Activated T-cell treated with anti-CD3 and anti-CD28 coated beads, Interleukin-2, amount 50 U/mL, for 24 hours (primary cell): ENCODE measurements at regions not wholly inside any gene's neighbourhood (a gene's known extent, or its start where the extent isn't known, plus 50 kb on each side); places are given as distances from the start of the nearest gene placed in this dataset.
"Not testable (repeated sequence)": the region's sequence is repeated elsewhere in the genome, so short reads cannot be mapped to it uniquely, and the experiment has no call there.

Experiments used
- DNase-seq: peaks from one replicate; pipeline ENCODE4 v3.0.0-alpha.2; 2020
- H3K27ac Mint-ChIP-seq: 2 replicates; pipeline ENCODE4 v1.8.0; 2020; ENCODE audit warnings: mild to moderate bottlenecking, mixed read lengths
- H3K27me3 Mint-ChIP-seq: 2 replicates; pipeline ENCODE4 v1.8.0; 2020; ENCODE audit warnings: mixed read lengths
- H3K36me3 Mint-ChIP-seq: 2 replicates; pipeline ENCODE4 v1.8.0; 2020; ENCODE audit warnings: low read depth, mixed read lengths
- H3K4me1 Mint-ChIP-seq: 2 replicates; pipeline ENCODE4 v1.8.0; 2020; ENCODE audit warnings: low read depth, mixed read lengths
- H3K4me3 Mint-ChIP-seq: 2 replicates; pipeline ENCODE4 v1.8.0; 2020; ENCODE audit warnings: mild to moderate bottlenecking, moderate library complexity, mixed read lengths
- H3K9me3 Mint-ChIP-seq: 2 replicates; pipeline ENCODE4 v1.8.0; 2020; ENCODE audit warnings: mixed read lengths

DNA sequence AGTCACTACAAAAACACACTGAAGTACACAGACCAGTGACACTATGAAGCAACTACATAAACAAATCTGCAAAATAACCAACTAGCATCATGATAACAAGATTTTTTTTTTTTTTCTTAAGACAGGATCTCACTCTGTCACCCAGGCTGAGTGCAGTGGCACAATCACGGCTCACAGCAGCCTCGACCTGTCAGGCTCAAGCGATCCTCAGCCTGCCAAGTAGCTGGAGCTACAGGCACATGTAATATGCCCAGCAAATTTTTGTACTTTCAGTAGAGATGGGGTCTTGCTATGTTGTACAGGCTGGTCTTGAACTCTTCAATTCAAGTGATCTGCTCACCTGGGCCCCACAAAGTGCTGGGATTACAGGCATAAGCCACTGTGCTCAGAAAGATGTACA, 140.5 kb downstream of the GOLGA6L6 start:
- not testable (repeated sequence) for H3K36me3 Mint-ChIP-seq, H3K27ac Mint-ChIP-seq

DNA sequence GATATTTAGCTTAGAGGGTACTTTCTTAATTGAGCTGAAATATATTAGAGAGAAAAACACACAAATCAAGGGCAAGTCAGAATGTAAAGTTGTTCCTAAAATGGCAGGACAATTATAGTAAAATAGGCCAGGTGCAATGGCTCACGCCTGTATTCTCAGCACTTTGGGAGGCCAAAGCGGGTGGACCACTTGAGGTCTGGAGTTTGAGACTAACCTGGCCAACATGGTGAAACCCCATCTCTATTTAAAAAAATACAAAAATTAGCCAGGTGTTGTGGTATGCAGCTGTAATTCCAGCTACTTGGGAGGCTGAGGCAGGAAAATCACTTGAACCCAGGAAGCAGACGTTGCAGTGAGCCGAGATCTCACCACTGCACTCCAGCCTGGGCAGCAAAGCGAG, 142.9 kb downstream of the GOLGA6L6 start:
- not testable (repeated sequence) for H3K36me3 Mint-ChIP-seq, H3K27me3 Mint-ChIP-seq, H3K4me1 Mint-ChIP-seq, H3K9me3 Mint-ChIP-seq, H3K4me3 Mint-ChIP-seq, H3K27ac Mint-ChIP-seq, DNase-seq

More for the DNA sequence above, 140.5 kb downstream of the GOLGA6L6 start:
- H3K27me3 Mint-ChIP-seq, H3K4me1 Mint-ChIP-seq, DNase-seq, H3K4me3 Mint-ChIP-seq, H3K9me3 Mint-ChIP-seq: not testable (repeated sequence)

DNA sequence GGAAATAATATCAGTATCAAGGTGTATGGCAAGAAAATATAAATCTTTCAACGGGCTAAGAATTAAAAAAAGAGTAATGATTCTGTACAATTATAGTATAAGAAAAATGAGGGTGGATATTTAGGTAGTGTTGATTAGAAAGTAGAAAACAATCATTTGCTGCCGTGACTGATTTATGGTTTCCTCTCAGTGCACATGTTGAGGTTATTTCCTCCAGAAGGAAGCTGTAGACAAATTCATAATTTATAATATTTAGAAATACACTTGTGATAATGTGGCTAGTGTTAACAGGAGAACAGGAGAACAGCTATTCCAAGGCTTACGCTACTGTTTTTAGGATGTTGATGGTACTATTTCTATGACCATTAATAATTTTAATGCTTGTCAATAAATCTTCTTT, 153.4 kb downstream of the GOLGA6L6 start:
- H3K4me1 Mint-ChIP-seq, H3K27ac Mint-ChIP-seq, H3K27me3 Mint-ChIP-seq, DNase-seq, H3K4me3 Mint-ChIP-seq, H3K36me3 Mint-ChIP-seq, H3K9me3 Mint-ChIP-seq: not testable (repeated sequence)

DNA sequence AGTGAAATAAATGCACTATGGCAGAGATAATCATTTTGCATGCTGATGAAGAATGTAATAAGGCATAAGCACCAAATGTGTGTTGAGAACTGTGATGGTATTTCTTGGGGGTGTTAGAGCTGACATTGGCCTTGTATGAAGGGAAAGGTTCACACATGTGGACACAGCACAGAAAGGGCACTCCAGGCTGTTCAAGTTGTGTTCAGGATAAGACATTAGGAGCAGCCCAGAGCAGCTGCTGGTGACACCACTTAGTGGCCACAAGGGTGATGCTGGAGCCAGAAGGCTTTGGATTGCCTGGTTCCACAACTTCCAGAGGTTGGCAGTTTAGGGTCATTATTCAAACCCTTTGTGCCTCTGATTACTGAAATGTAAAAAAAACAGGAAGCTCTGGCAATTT, 155.4 kb downstream of the GOLGA6L6 start:
- no peak overlapping the region for H3K4me3 Mint-ChIP-seq
- no peaks in the 10 kb centered on the region for H3K36me3 Mint-ChIP-seq
- no peak overlapping the region for H3K27ac Mint-ChIP-seq
- no peak for DNase-seq
- no peaks in the 10 kb centered on the region for H3K9me3 Mint-ChIP-seq
- no peaks in the 10 kb centered on the region for H3K27me3 Mint-ChIP-seq
- no peaks in the 10 kb centered on the region for H3K4me1 Mint-ChIP-seq

DNA sequence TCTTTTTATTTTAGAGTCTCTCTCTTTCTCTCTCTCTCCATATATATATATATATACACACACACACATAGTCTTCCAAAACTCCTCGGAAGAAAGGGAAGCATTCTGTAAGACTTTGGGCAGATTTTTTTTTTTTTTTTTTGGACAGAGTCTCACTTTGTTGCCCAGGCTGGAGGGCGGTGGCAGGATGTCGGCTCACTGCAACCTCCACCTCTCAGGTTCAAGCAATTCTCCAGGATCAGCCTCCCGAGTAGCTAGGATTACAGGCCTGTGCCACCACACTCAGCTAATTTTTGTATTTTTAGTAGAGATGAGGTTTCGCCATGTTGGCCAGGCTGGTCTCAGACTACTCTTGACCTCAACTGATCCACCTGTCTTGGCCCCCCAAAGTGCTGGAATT, 161.4 kb downstream of the GOLGA6L6 start:
- not testable (repeated sequence) for H3K27me3 Mint-ChIP-seq, H3K9me3 Mint-ChIP-seq, H3K4me3 Mint-ChIP-seq, H3K36me3 Mint-ChIP-seq, DNase-seq, H3K4me1 Mint-ChIP-seq, H3K27ac Mint-ChIP-seq

DNA sequence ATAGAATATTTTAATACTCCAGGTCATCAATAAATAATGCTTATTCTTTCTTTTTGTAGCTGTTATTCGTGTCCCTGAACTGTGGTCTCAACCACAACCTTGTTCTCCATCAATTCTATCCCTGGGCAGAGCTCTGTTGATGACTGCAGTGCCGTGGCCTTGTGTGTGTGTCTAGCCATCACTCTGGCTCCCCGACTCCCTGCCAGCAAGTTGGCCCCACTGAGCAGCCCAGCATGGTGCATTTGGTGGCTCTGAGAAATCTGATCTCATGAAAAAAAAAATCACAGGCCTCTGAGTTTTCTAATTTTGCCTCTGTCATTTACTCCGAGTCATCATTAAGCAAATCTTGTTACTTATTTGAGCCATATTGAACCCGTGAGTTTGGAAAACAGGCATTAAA, 164.7 kb downstream of the GOLGA6L6 start:
- Mint-ChIP-seq H3K36me3 (no peaks in the 10 kb centered on the region), H3K27ac (no peak overlapping the region), H3K4me3 (no peak overlapping the region), H3K27me3 (no peaks in the 10 kb centered on the region), H3K4me1 (no peaks in the 10 kb centered on the region), H3K9me3 (no peaks in the 10 kb centered on the region)
- no peak for DNase-seq

DNA sequence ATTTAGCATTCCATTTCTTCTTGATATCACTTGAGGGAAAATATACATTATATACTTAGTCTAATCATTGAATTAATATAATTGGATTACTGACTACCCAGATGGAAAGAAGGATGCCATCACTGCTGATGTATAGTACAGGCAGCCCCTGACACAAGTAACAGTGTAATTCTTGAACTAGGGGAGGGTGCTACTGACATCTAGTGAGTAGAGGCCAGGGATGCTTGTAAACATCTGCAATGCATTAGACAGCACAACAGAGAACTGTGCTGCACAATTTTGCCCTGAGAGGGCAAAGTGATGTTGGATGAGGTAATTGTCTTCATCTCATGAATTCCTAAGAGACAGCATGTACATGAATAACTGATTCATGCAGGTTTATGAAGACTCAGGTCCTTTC, 169.2 kb downstream of the GOLGA6L6 start:
- not testable (repeated sequence) for H3K9me3 Mint-ChIP-seq

DNA sequence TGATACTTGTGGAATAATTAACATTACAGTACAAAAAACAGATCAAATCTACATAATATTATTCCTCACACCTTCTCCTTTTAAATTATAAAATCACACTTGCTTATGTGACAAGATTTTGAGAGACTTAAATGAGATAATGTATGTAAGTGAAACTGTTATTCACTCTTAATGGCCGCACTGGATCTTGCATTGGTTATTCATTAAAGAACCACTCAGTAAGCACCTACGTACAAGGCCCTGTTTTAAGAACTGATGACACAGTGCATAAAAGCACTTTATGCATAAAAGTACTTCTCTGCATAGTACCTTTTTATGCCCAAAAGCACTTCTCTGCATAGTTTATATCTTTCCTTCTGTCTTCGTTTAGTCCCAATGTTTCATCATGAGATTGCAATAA, 172.1 kb downstream of the GOLGA6L6 start:
- H3K4me1 Mint-ChIP-seq, result no peaks in the 10 kb centered on the region
- no peaks in the 10 kb centered on the region for H3K36me3 Mint-ChIP-seq
- no peak overlapping the region for H3K4me3 Mint-ChIP-seq
- H3K27me3 Mint-ChIP-seq, result no peaks in the 10 kb centered on the region
- no peaks in the 10 kb centered on the region for H3K9me3 Mint-ChIP-seq
- no peak overlapping the region for H3K27ac Mint-ChIP-seq
- no peak for DNase-seq

More for the DNA sequence above, 169.2 kb downstream of the GOLGA6L6 start:
- H3K27me3 Mint-ChIP-seq, DNase-seq, H3K36me3 Mint-ChIP-seq, H3K4me3 Mint-ChIP-seq, H3K27ac Mint-ChIP-seq, H3K4me1 Mint-ChIP-seq: not testable (repeated sequence)

DNA sequence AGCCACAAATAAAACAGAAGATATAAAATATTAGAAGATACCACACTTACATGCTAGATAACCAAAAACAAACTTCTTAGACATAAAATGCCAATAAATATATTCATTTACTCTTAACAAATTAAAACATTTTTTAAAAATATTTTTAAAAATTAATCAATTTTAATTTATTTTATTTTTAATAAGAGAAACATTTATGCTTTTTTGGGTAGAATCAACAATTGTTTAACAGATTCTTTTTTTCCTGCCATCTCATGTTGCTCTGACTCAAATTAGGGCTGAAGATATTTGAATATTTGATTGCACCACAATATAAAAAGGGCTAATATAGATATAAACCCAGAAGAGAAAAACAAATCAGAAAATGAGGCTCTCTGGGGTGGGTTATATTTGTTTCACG, 172.6 kb downstream of the GOLGA6L6 start:
- no peaks in the 10 kb centered on the region for H3K27me3 Mint-ChIP-seq
- H3K9me3 Mint-ChIP-seq, result no peaks in the 10 kb centered on the region
- H3K4me1 Mint-ChIP-seq, result no peaks in the 10 kb centered on the region
- H3K36me3 Mint-ChIP-seq, result no peaks in the 10 kb centered on the region
- no peak for DNase-seq
- H3K4me3 Mint-ChIP-seq, result no peak overlapping the region
- H3K27ac Mint-ChIP-seq, result no peak overlapping the region

DNA sequence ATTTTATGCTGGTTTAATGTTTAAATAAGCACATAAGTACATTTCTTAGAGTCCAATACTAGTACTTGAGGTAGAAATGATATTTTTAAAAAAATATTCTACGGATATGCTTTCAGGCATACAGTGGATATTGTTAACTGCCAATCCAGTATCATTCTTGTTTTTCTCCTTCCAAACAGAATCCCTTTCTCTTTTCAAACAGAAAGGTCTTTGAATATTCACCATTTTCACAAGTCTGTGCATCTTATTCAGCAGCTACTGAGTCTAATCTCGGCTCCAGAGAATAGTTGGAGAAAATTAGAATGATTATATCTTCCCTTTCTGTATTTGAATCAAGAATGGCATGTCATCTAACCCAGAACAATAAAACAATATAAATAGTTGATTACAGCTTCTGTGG, 174.5 kb downstream of the GOLGA6L6 start:
- Mint-ChIP-seq H3K9me3 (no peaks in the 10 kb centered on the region), H3K4me1 (no peaks in the 10 kb centered on the region), H3K27me3 (no peaks in the 10 kb centered on the region)

DNA sequence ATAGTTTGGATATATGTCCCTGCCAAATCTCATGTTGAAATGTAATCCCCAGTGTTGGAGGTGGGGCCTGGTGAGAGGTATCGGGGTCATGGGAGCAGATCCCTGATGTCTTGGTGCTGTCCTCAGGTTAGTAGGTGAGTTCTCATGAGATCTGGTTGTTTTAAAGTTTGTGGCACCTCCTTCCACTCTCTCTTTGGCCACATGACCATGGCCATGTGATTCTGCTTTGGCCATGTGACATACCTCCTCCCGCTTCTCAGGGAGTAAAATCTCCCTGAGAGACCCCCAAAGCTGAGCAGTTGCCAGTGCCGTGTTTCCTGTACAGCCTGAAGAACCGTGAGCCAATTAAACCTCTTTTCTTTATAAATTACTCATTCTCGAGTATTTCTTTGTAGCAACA, 178.0 kb downstream of the GOLGA6L6 start:
- H3K4me3 Mint-ChIP-seq, H3K36me3 Mint-ChIP-seq, H3K27me3 Mint-ChIP-seq, H3K27ac Mint-ChIP-seq, H3K4me1 Mint-ChIP-seq, DNase-seq, H3K9me3 Mint-ChIP-seq: not testable (repeated sequence)

More for the DNA sequence above, 174.5 kb downstream of the GOLGA6L6 start:
- no peak overlapping the region for H3K4me3 Mint-ChIP-seq
- H3K27ac Mint-ChIP-seq, result no peak overlapping the region
- DNase-seq, result no peak
- no peaks in the 10 kb centered on the region for H3K36me3 Mint-ChIP-seq

DNA sequence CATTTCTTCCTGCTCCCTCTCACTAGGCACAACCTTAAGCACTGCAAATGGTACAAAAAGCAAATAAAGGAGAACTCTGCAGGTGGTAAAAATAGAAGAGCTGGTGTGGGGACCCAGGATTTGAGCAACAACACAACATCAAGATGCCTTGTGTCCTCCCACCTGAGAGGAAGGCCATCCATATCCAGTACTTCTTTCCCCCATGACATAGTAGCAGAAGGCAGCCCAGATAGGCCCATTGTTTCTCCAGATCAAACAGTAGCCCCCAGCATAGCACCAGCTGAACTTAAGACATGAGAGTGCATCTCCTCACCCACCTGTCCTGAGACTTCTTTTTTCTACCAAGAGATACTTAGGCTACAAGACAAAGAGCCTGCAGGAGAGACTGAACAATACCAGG, 180.5 kb downstream of the GOLGA6L6 start:
- Mint-ChIP-seq H3K27ac (no peak overlapping the region), H3K4me1 (peaks cover 9% of the 10 kb centered on the region), H3K36me3 (no peaks in the 10 kb centered on the region), H3K9me3 (no peaks in the 10 kb centered on the region), H3K4me3 (no peak overlapping the region), H3K27me3 (no peaks in the 10 kb centered on the region)
- no peak for DNase-seq

DNA sequence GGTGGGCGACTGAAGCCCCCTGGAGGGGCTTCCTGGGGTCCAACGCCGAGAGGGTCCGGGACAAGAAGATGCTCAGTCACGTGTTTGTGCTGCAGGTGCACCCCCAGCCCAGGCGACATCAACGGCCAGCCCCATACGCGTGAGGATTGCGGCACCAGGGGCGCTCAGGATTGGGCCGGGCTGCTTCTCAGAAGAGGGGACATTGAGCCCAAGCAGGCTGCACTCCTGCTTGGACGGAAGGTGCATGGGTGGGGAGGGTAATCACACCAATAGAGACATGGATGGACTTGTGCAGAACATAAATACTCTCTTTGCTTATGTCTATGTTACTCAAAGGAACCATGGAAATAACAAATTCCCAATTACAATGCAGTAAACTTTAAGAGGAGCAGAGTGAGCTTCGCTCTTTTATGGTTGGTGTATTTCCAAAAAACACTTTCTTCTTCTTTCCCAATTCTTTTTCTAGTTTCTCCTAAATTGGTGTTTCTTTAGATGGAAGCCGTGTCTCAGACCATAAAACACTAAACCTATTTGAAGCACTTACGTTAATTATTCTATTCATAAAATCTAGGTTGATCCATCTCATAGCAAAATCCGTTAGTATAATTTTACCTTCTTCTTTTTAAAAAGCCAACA, 182.7 kb downstream of the GOLGA6L6 start:
- Mint-ChIP-seq H3K27me3 (no peaks in the 10 kb centered on the region), H3K4me3 (no peak overlapping the region), H3K9me3 (no peaks in the 10 kb centered on the region), H3K27ac (no peak overlapping the region), H3K4me1 (peaks cover 9% of the 10 kb centered on the region), H3K36me3 (no peaks in the 10 kb centered on the region)
- no peak for DNase-seq

DNA sequence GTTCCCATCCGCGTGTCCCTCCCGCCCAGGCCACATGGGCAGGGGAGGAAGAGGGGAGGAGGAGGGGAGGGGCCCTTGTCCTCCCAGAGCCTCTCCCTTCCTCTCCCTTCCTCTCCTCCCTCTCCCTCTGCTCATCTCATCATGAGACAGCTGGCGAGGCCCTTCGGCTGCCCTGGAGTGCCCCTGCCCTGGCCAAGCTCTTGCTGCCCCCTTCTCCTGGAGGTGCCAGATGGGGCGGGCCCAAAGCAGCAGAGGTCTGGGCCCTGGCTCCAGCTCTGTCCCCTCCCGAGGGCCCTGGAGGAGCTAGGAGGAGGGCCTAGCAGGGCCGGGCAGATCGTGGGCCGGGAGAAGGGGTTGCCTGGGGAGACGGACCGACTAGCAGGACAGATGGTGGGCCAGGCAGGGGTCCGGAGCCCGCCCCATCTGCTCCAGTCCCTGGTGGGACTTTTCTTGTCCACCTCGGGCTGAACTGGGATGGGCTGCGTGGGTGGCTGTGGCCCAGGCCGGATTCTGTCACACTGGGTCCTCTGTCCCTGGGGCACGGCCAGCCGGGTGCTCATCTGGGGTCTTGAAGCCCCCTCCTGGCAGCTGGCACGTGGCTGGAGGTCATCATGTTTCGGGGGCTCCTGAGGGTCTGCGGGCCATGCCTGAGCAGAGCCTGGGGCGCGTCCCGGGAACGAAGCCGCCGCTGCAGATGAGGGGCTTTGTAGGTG, 183.4 kb downstream of the GOLGA6L6 start:
- Mint-ChIP-seq H3K27ac (no peak overlapping the region), H3K36me3 (no peaks in the 10 kb centered on the region), H3K27me3 (no peaks in the 10 kb centered on the region), H3K4me3 (no peak overlapping the region), H3K9me3 (no peaks in the 10 kb centered on the region), H3K4me1 (peaks cover 9% of the 10 kb centered on the region)
- peak; percentile 34 for DNase-seq

DNA sequence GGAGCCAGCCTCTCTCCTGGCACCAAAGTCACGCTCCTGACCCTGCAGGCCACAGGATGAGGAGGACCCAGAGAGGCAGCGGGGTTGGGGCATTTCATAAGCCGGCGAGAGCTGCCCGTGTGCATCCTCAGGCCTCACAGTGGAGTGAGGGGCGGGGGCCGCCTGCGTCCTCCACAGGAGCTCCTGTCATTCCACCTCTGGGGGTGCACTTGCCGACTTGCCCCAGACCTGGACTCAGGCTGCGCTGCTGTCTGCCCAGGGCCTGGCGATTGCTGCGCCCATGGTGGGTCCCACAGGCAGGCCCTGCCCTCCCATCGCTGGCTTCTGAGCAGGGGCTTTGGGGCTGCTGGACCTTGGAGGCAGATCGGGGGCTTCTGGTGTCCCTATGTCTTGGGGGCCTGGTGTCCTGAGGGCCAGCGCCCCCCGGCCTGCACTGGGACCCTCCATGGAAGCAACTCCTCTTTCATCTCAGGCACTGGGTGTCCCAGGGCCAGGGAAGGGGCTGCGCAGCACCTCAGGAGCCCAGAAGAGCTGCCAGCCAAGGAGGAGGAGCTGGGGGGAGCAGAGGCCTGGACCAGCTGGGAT, 184.0 kb downstream of the GOLGA6L6 start:
- H3K9me3 Mint-ChIP-seq, result no peaks in the 10 kb centered on the region
- DNase-seq, result peak; percentile 38
- H3K4me3 Mint-ChIP-seq, result no peak overlapping the region
- H3K27me3 Mint-ChIP-seq, result no peaks in the 10 kb centered on the region
- no peak overlapping the region for H3K27ac Mint-ChIP-seq
- peaks cover 9% of the 10 kb centered on the region for H3K4me1 Mint-ChIP-seq
- no peaks in the 10 kb centered on the region for H3K36me3 Mint-ChIP-seq
